ENCODE measurements at regions not wholly inside any gene's neighbourhood (a gene's known extent, or its start where the extent isn't known, plus 50 kb on each side); places are given as distances from the start of the nearest gene placed in this dataset.

DNA sequence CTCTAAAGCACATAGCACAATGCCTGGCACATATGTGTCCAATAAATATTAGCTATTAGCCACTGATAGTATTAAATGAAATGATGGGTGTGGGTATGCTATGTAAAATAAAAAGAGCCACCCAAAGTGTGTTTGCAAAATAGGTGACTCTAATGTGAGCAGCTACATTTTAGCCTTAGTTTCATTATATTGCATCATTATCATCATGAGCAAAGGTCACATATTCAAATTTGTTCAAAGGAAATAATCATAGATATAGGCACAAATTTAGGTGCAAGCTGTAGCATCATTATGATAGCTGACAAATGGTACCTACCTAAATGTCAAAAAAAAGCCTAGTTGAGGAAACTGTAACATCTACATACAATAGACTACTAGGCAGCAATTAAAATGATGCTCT, 373.9 kb upstream of the FGF13 start:
- Histone ChIP-seq H3K4me3 (ENCODE audit: low read depth, low read length) (no peak overlapping the region), H3K27me3 (ENCODE audit: control insufficient read depth, insufficient read depth, low read length) (no peaks in the 10 kb centered on the region), H3K36me3 (ENCODE audit: control insufficient read depth, insufficient read depth, low read length) (no peaks in the 10 kb centered on the region)
- DNase-seq (ENCODE audit: low read depth) = no peak
- CTCF ChIA-PET = no interaction called here
- TF ChIP-seq CTCF (IDR thresholded peaks at IDR 0.05; ENCODE audit: insufficient read depth, low read depth, low read length) = no peak
- POLR2A ChIA-PET = no interaction called here

GRCh38 chrX:139083191-139083590, 371.7 kb upstream of the FGF13 start:
- Histone ChIP-seq H3K27me3 (ENCODE audit: control insufficient read depth, insufficient read depth, low read length) (no peaks in the 10 kb centered on the region), H3K4me3 (ENCODE audit: low read depth, low read length) (no peak overlapping the region), H3K36me3 (ENCODE audit: control insufficient read depth, insufficient read depth, low read length) (no peaks in the 10 kb centered on the region)
- ChIA-PET CTCF (no interaction called here), POLR2A (no interaction called here)
- DNase-seq (ENCODE audit: low read depth) = no peak
- TF ChIP-seq CTCF (IDR thresholded peaks at IDR 0.05; ENCODE audit: insufficient read depth, low read depth, low read length) = no peak

DNA sequence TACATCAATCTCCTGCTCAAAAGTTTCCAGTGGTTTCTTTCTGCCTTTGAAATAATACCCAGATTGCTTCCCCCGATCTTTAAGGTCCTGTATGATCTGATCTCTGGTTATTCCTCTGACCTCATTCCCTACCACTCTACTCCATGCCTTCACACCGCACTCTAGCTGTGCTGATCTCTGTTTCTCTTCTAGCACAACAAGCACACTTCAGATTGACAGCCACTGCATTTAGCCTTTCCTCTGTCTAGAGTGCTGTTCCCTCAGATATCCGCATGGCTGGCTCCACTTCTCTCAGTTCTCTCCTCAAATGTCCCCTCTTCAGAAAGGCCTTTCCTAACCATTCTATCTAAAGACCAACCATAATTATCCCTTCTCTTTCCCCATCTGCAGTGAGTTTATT, 370.4 kb upstream of the FGF13 start:
- ChIA-PET CTCF (no interaction called here), POLR2A (no interaction called here)
- DNase-seq (ENCODE audit: low read depth) = no peak
- Histone ChIP-seq H3K36me3 (ENCODE audit: control insufficient read depth, insufficient read depth, low read length) (no peaks in the 10 kb centered on the region), H3K4me3 (ENCODE audit: low read depth, low read length) (no peak overlapping the region), H3K27me3 (ENCODE audit: control insufficient read depth, insufficient read depth, low read length) (no peaks in the 10 kb centered on the region)
- TF ChIP-seq CTCF (IDR thresholded peaks at IDR 0.05; ENCODE audit: insufficient read depth, low read depth, low read length) = no peak

- ChIA-PET POLR2A (no interaction called here), CTCF (no interaction called here)
Observed at GRCh38 chrX:139079789-139080188, 368.3 kb upstream of the FGF13 start.

GRCh38 chrX:139078761-139079280, 367.3 kb upstream of the FGF13 start:
- ChIA-PET POLR2A (no interaction called here), CTCF (no interaction called here)
- TF ChIP-seq CTCF (IDR thresholded peaks at IDR 0.05; ENCODE audit: insufficient read depth, low read depth, low read length) = no peak
- Histone ChIP-seq H3K36me3 (ENCODE audit: control insufficient read depth, insufficient read depth, low read length) (no peaks in the 10 kb centered on the region), H3K4me3 (ENCODE audit: low read depth, low read length) (no peak overlapping the region), H3K27me3 (ENCODE audit: control insufficient read depth, insufficient read depth, low read length) (no peaks in the 10 kb centered on the region)
- DNase-seq (ENCODE audit: low read depth) = no peak

More at GRCh38 chrX:139079789-139080188, 368.3 kb upstream of the FGF13 start:
- no peaks in the 10 kb centered on the region for H3K36me3 ChIP-seq (ENCODE audit: control insufficient read depth, insufficient read depth, low read length)
- no peak overlapping the region for H3K4me3 ChIP-seq (ENCODE audit: low read depth, low read length)
- no peak for DNase-seq (ENCODE audit: low read depth)
- no peak for TF ChIP-seq CTCF (IDR thresholded peaks at IDR 0.05; ENCODE audit: insufficient read depth, low read depth, low read length)
- H3K27me3 ChIP-seq (ENCODE audit: control insufficient read depth, insufficient read depth, low read length) = no peaks in the 10 kb centered on the region

All from BJ (cell line).